Trophoblast cell (in vitro differentiated cells and primary cell): ENCODE measurements at regions not wholly inside any gene's neighbourhood (a gene's known extent, or its start where the extent isn't known, plus 50 kb on each side); places are given as distances from the start of the nearest gene placed in this dataset.

ENCODE experiments used
- DNase-seq, 2 donors: peaks; one replicate each; pipeline ENCODE4 v3.0.0-alpha.2; 2016
- H2AFZ ChIP-seq: 2 replicates; pipeline ENCODE4 v1.6.1; 2013; ENCODE audit warnings: low read length, moderate library complexity, mild to moderate bottlenecking; ENCODE audit not compliant: insufficient read depth, poor library complexity
- H2AK5ac ChIP-seq: 2 replicates; pipeline ENCODE4 v1.6.1; 2013; ENCODE audit warnings: mild to moderate bottlenecking, low read length
- H2BK120ac ChIP-seq: 2 replicates; pipeline ENCODE4 v1.6.1; 2013; ENCODE audit warnings: low read length, mild to moderate bottlenecking, moderate library complexity; ENCODE audit not compliant: insufficient read depth, poor library complexity
- H2BK12ac ChIP-seq: 2 replicates; pipeline ENCODE4 v1.6.1; 2013; ENCODE audit warnings: mild to moderate bottlenecking, low read length, moderate library complexity
- H2BK5ac ChIP-seq: 2 replicates; pipeline ENCODE4 v1.6.1; 2013; ENCODE audit warnings: low read length, low read depth, moderate library complexity, mild to moderate bottlenecking; ENCODE audit not compliant: poor library complexity
- H3K14ac ChIP-seq: 2 replicates; pipeline ENCODE4 v1.6.1; 2013; ENCODE audit warnings: mild to moderate bottlenecking, low read length
- H3K18ac ChIP-seq: 2 replicates; pipeline ENCODE4 v1.6.1; 2013; ENCODE audit warnings: mild to moderate bottlenecking, low read length
- H3K23ac ChIP-seq: 2 replicates; pipeline ENCODE4 v1.6.1; 2013; ENCODE audit warnings: low read length
- H3K27ac ChIP-seq: 2 replicates; pipeline ENCODE4 v1.5.1; 2013; ENCODE audit warnings: low read depth, mild to moderate bottlenecking, inconsistent platforms, low read length, moderate library complexity
- H3K27me3 ChIP-seq: 2 replicates; pipeline ENCODE4 v1.6.1; 2013; ENCODE audit warnings: inconsistent platforms, mild to moderate bottlenecking, low read length, moderate library complexity; ENCODE audit not compliant: insufficient read depth
- H3K36me3 ChIP-seq, 2 experiments: 1 replicate in 1 of 2; 2 replicates in 1 of 2; pipeline ENCODE4 v1.6.1; 2013; ENCODE audit warnings: low read length in 2 of 2, mild to moderate bottlenecking in 2 of 2, moderate library complexity in 1 of 2; ENCODE audit not compliant: insufficient read depth in 2 of 2, control insufficient read depth in 1 of 2
- H3K4ac ChIP-seq: 2 replicates; pipeline ENCODE4 v1.6.1; 2013; ENCODE audit warnings: low read depth, mild to moderate bottlenecking, low read length, moderate library complexity
- H3K4me1 ChIP-seq, 2 experiments: 1 replicate in 1 of 2; 2 replicates in 1 of 2; pipeline ENCODE4 v1.6.1; 2013; ENCODE audit warnings: low read length in 2 of 2, mild to moderate bottlenecking in 2 of 2, moderate library complexity in 1 of 2; ENCODE audit not compliant: insufficient read depth in 2 of 2, control insufficient read depth in 1 of 2
- H3K4me2 ChIP-seq: 2 replicates; pipeline ENCODE4 v1.6.1; 2013; ENCODE audit warnings: inconsistent platforms, mild to moderate bottlenecking, low read length, moderate library complexity
- H3K4me3 ChIP-seq: 2 replicates; pipeline ENCODE4 v1.5.1; 2013; ENCODE audit warnings: mild to moderate bottlenecking, low read depth, low read length, inconsistent platforms
- H3K79me1 ChIP-seq: one replicate; pipeline ENCODE4 v1.6.1; 2013; ENCODE audit warnings: low read length
- H3K79me2 ChIP-seq: 2 replicates; pipeline ENCODE4 v1.6.1; 2013; ENCODE audit warnings: low read length, mild to moderate bottlenecking; ENCODE audit not compliant: control insufficient read depth, insufficient read depth, poor library complexity
- H3K9ac ChIP-seq: 2 replicates; pipeline ENCODE4 v1.6.1; 2013; ENCODE audit warnings: mild to moderate bottlenecking, low read length
- H3K9me3 ChIP-seq: 2 replicates; pipeline ENCODE4 v1.6.1; 2013; ENCODE audit warnings: low read depth, mild to moderate bottlenecking, control low read depth, inconsistent platforms, low read length; ENCODE audit not compliant: insufficient read depth
- H4K12ac ChIP-seq: 2 replicates; pipeline ENCODE4 v1.6.1; 2013; ENCODE audit warnings: low read depth, mild to moderate bottlenecking, low read length, moderate library complexity
- H4K8ac ChIP-seq: 2 replicates; pipeline ENCODE4 v1.6.1; 2013; ENCODE audit warnings: low read depth, mild to moderate bottlenecking, low read length, moderate library complexity
- H4K91ac ChIP-seq: one replicate; pipeline ENCODE4 v1.6.1; 2013; ENCODE audit warnings: low read depth, mild to moderate bottlenecking, low read length, moderate library complexity
- WGBS: extraction: QIAGEN DNeasy Blood & Tissue Kit; methylation state at CpG from one replicate; pipeline ENCODE4 v1.1.7; 2013; ENCODE audit warnings: missing lambda C conversion rate; ENCODE audit not compliant: insufficient read length, insufficient coverage; ENCODE audit errors: extremely low coverage; 5-methylcytosine and 5-hydroxymethylcytosine counted together

DNA sequence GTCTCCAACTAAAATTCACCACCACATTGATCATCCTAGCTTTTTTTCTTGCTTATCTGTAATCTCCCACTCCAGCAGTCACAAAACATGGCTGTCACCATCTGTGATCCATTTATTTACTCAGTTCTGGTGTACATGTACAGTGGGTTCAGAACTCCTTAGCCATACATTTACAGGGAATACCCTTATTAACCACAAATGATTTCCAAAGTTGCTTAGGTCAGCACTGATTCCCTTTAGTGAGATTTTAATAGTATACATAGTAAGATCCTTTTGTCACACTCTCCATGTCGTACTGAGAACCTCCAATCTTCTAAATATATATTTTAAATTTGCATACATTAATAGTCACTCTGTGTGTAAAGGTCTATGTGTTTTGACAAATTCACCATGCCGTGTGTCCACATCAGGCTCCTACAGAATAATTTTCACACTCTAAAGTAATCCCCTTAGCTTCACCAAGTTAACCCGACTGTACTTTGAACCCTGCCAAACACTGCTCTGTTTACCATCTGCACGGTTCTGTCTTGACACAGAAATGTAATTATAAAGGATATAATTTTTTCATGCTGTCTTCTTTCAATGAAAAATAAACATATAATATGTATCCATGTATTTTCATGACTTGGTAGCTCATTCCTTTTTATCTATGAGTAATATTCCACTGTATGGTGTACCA, 473.6 kb upstream of the ZP4 start:
- no peaks in the 10 kb centered on the region for H3K4me1 ChIP-seq
- no peak overlapping the region for H2AFZ ChIP-seq
- no peak overlapping the region for H3K4me3 ChIP-seq
- H4K91ac ChIP-seq, result no peak overlapping the region
- no peak overlapping the region for H4K8ac ChIP-seq
- no peak overlapping the region for H3K23ac ChIP-seq
- H3K4me2 ChIP-seq, result no peak overlapping the region
- no peak overlapping the region for H3K27ac ChIP-seq
- H3K36me3 ChIP-seq, result no peaks in the 10 kb centered on the region
- no peaks in the 10 kb centered on the region for H3K9me3 ChIP-seq
- H3K4ac ChIP-seq, result no peak overlapping the region
- no peak overlapping the region for H2BK12ac ChIP-seq
- no peak overlapping the region for H4K12ac ChIP-seq
- H3K18ac ChIP-seq, result no peak overlapping the region
- H2AK5ac ChIP-seq, result no peak overlapping the region
- H2BK120ac ChIP-seq, result no peak overlapping the region
- no peak overlapping the region for H2BK5ac ChIP-seq
- H3K27me3 ChIP-seq, result no peaks in the 10 kb centered on the region
- no peak for DNase-seq
- no peak overlapping the region for H3K14ac ChIP-seq
- no peak overlapping the region for H3K9ac ChIP-seq
- no peaks in the 10 kb centered on the region for H3K79me1 ChIP-seq
- WGBS, result no CpG with 5 or more reads among the region's 4 CpGs
- H3K79me2 ChIP-seq, result no peaks in the 10 kb centered on the region

DNA sequence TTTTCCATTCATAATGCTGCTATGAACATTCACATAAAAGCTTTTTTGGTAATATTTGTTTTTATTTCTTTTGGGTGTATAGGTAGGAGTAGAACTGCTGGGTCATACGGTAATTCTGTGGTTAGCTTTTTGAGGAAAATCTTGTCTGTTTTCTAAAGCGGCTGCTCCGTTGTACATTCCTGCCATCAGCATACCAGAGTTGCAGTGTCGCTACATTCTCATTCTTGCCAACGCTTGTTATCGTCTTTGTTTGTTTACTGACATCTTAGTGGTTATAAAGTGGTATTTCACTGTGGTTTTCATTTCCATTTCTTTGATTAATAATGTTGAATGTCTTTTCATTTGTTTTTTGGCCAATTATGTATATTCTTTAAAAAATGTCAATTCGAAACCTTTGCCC, 469.8 kb upstream of the ZP4 start:
- H2BK5ac ChIP-seq, result no peak overlapping the region
- H3K14ac ChIP-seq, result no peak overlapping the region
- no peak overlapping the region for H4K8ac ChIP-seq
- H3K27ac ChIP-seq, result no peak overlapping the region
- H2AK5ac ChIP-seq, result no peak overlapping the region
- H4K12ac ChIP-seq, result no peak overlapping the region
- no peak for DNase-seq
- no peaks in the 10 kb centered on the region for H3K4me1 ChIP-seq
- H2BK120ac ChIP-seq, result no peak overlapping the region
- no peaks in the 10 kb centered on the region for H3K36me3 ChIP-seq
- no peak overlapping the region for H4K91ac ChIP-seq
- H3K23ac ChIP-seq, result no peak overlapping the region
- H3K4me2 ChIP-seq, result no peak overlapping the region
- H3K4ac ChIP-seq, result no peak overlapping the region
- no peaks in the 10 kb centered on the region for H3K79me1 ChIP-seq
- no peak overlapping the region for H2AFZ ChIP-seq
- H3K4me3 ChIP-seq, result no peak overlapping the region
- no peaks in the 10 kb centered on the region for H3K27me3 ChIP-seq
- no peak overlapping the region for H3K18ac ChIP-seq
- WGBS, result no CpG with 5 or more reads among the region's 7 CpGs
- H2BK12ac ChIP-seq, result no peak overlapping the region
- no peaks in the 10 kb centered on the region for H3K79me2 ChIP-seq
- no peaks in the 10 kb centered on the region for H3K9me3 ChIP-seq
- H3K9ac ChIP-seq, result no peak overlapping the region

DNA sequence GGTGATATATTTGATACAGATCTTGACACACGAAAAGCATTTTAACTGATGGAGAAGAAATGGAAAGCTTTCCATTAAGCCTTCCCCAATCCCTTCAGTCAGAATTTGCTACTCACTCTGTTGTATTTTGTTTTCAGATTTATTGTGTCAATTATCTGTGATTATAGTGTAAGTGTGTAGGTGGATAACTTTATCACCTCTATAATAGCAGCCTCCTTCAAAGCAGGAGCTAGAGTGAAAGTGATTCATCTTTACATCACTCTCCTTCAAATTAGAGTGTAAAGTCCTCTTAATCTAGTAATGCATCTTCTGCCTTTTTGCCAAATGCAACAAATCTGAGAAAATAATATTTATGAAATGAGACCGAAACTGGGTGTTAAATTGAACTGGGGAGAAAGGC, 459.7 kb upstream of the ZP4 start:
- no peak overlapping the region for H3K18ac ChIP-seq
- no peak overlapping the region for H3K27ac ChIP-seq

DNA sequence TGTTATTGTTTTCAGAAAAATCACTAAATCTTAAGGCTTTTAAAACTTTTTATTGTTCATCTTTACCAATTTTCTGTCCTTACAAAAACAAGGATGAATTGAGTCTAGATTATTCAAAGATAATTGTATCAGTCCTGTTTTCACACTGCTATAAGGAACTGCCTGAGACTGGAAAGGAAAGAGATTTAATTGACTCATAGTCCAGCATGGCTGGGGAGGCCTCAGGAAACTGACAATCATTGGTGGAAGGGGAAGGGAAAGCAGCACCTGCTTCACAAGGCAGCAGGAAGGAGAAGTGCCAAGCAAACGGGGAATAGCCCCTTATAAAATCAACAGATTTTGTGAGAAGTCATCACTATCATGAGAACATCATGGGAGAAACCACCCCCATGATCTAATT, 455.6 kb upstream of the ZP4 start:
- no CpG with 5 or more reads among the region's 1 CpG for WGBS
- no peak overlapping the region for H2AFZ ChIP-seq
- no peak overlapping the region for H3K27ac ChIP-seq
- H3K79me2 ChIP-seq, result no peaks in the 10 kb centered on the region
- DNase-seq, result no peak
- H3K14ac ChIP-seq, result no peak overlapping the region
- H2BK5ac ChIP-seq, result no peak overlapping the region
- no peaks in the 10 kb centered on the region for H3K79me1 ChIP-seq
- no peak overlapping the region for H4K91ac ChIP-seq
- H2BK12ac ChIP-seq, result no peak overlapping the region
- H4K12ac ChIP-seq, result no peak overlapping the region
- no peak overlapping the region for H3K4ac ChIP-seq
- H3K9ac ChIP-seq, result no peak overlapping the region
- no peaks in the 10 kb centered on the region for H3K36me3 ChIP-seq
- no peak overlapping the region for H3K23ac ChIP-seq
- H3K4me2 ChIP-seq, result no peak overlapping the region
- H3K4me3 ChIP-seq, result no peak overlapping the region
- H4K8ac ChIP-seq, result no peak overlapping the region
- no peaks in the 10 kb centered on the region for H3K4me1 ChIP-seq
- H2AK5ac ChIP-seq, result no peak overlapping the region
- H2BK120ac ChIP-seq, result no peak overlapping the region
- H3K9me3 ChIP-seq, result no peaks in the 10 kb centered on the region
- H3K18ac ChIP-seq, result no peak overlapping the region
- no peaks in the 10 kb centered on the region for H3K27me3 ChIP-seq

More for the DNA sequence above, 459.7 kb upstream of the ZP4 start:
- H3K36me3 ChIP-seq, result no peaks in the 10 kb centered on the region
- no peak overlapping the region for H3K4me2 ChIP-seq
- no peak overlapping the region for H3K9ac ChIP-seq
- no peak overlapping the region for H2BK12ac ChIP-seq
- H3K23ac ChIP-seq, result no peak overlapping the region
- no peak for DNase-seq
- H2BK5ac ChIP-seq, result no peak overlapping the region
- no CpG with 5 or more reads among the region's 2 CpGs for WGBS
- H3K4me1 ChIP-seq, result no peaks in the 10 kb centered on the region
- no peak overlapping the region for H2AK5ac ChIP-seq
- H3K79me1 ChIP-seq, result no peaks in the 10 kb centered on the region
- H4K12ac ChIP-seq, result no peak overlapping the region
- H3K14ac ChIP-seq, result no peak overlapping the region
- no peaks in the 10 kb centered on the region for H3K79me2 ChIP-seq
- H4K91ac ChIP-seq, result no peak overlapping the region
- no peaks in the 10 kb centered on the region for H3K27me3 ChIP-seq
- H2AFZ ChIP-seq, result no peak overlapping the region
- no peak overlapping the region for H3K4me3 ChIP-seq
- H4K8ac ChIP-seq, result no peak overlapping the region
- no peaks in the 10 kb centered on the region for H3K9me3 ChIP-seq
- no peak overlapping the region for H2BK120ac ChIP-seq
- H3K4ac ChIP-seq, result no peak overlapping the region
